Stimulated activated CD4-positive, alpha-beta T cell treated with anti-CD3 and anti-CD28 coated beads, Interleukin-1b, Interleukin-23, amount 100 ng/mL, for 48 hours (primary cell): ENCODE measurements at regions not wholly inside any gene's neighbourhood (a gene's known extent, or its start where the extent isn't known, plus 50 kb on each side); places are given as distances from the start of the nearest gene placed in this dataset.

Experiments
- DNase-seq: peaks from one replicate; pipeline ENCODE4 v3.0.0-alpha.2; 2020

- DNase-seq = no peak
Measured at GRCh38 chr14:28666961-28667360, 99.6 kb upstream of the FOXG1 start.

GRCh38 chr14:28671425-28671824 is 95.2 kb upstream of the FOXG1 start:
- DNase-seq = no peak

- no peak for DNase-seq
Measured at GRCh38 chr14:28673056-28673455, 93.5 kb upstream of the FOXG1 start.

GRCh38 chr14:28676479-28676878 is 90.1 kb upstream of the FOXG1 start:
- DNase-seq = no peak

GRCh38 chr14:28677381-28677780 is 89.2 kb upstream of the FOXG1 start:
- DNase-seq = no peak

- no peak for DNase-seq
Measured at GRCh38 chr14:28678887-28679286, 87.7 kb upstream of the FOXG1 start.

GRCh38 chr14:28681681-28682080 is 84.9 kb upstream of the FOXG1 start:
- DNase-seq = no peak

GRCh38 chr14:28690029-28690692 is 76.4 kb upstream of the FOXG1 start:
- no peak for DNase-seq

GRCh38 chr14:28695109-28695508 is 71.5 kb upstream of the FOXG1 start:
- no peak for DNase-seq

- no peak for DNase-seq
Measured at GRCh38 chr14:28701733-28702132, 64.9 kb upstream of the FOXG1 start.

GRCh38 chr14:28703482-28703881 is 63.1 kb upstream of the FOXG1 start:
- DNase-seq = no peak

- no peak for DNase-seq
Measured at GRCh38 chr14:28704153-28704552, 62.4 kb upstream of the FOXG1 start.

- DNase-seq = no peak
Measured at GRCh38 chr14:28707814-28708213, 58.8 kb upstream of the FOXG1 start.

GRCh38 chr14:28709571-28710305 is 56.8 kb upstream of the FOXG1 start:
- DNase-seq = no peak
